ENCODE measurements at regions not wholly inside any gene's neighbourhood (a gene's known extent, or its start where the extent isn't known, plus 50 kb on each side); places are given as distances from the start of the nearest gene placed in this dataset.
A peak's percentile ranks its signal among the peaks of the same experiment; 100 is the strongest.

DNA sequence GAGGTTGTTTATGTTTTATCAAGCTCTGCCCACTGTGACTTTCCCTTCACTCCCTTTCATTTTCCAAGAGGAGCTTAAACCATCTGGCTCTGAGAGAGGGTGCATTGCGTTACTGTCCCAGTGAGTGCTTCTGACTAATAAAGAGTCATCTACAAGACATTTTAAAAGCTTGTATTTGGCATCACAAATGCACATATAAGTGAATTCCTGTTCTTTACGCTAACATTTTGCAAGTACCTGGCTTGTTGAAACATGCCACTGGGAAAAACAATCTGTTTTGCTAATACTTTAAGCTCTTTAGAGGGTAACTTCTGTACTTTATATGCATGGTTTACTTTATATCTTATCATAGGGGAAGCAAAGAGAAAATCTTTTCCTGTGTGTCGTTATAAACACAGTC lies 534.6 kb upstream of the POM121L12 start:
- Histone ChIP-seq H3K4me1 (peaks cover 2% of the 10 kb centered on the region), H3K9me3 (ENCODE audit: low read depth) (no peaks in the 10 kb centered on the region), H3K27ac (no peak overlapping the region), H4K20me1 (ENCODE audit: low read depth) (no peaks in the 10 kb centered on the region), H3K36me3 (no peaks in the 10 kb centered on the region), H3K9ac (no peak overlapping the region), H3K27me3 (no peaks in the 10 kb centered on the region), H3F3A (ENCODE audit: low read depth) (no peaks in the 10 kb centered on the region), H2AFZ (replicated peaks) (peak overlapping the region; percentile 32), H3K4me3 (no peak overlapping the region), H3K79me2 (ENCODE audit: low read depth) (no peaks in the 10 kb centered on the region), H3K4me2 (no peak overlapping the region)
- no peak for TF ChIP-seq EZH2phosphoT487 (IDR thresholded peaks at IDR 0.05)
- no peak for TF ChIP-seq EZH2 (IDR thresholded peaks at IDR 0.05)
- TF ChIP-seq, protein P1, sequence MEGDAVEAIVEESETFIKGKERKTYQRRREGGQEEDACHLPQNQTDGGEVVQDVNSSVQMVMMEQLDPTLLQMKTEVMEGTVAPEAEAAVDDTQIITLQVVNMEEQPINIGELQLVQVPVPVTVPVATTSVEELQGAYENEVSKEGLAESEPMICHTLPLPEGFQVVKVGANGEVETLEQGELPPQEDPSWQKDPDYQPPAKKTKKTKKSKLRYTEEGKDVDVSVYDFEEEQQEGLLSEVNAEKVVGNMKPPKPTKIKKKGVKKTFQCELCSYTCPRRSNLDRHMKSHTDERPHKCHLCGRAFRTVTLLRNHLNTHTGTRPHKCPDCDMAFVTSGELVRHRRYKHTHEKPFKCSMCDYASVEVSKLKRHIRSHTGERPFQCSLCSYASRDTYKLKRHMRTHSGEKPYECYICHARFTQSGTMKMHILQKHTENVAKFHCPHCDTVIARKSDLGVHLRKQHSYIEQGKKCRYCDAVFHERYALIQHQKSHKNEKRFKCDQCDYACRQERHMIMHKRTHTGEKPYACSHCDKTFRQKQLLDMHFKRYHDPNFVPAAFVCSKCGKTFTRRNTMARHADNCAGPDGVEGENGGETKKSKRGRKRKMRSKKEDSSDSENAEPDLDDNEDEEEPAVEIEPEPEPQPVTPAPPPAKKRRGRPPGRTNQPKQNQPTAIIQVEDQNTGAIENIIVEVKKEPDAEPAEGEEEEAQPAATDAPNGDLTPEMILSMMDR (IDR thresholded peaks at IDR 0.05) = no peak
- H3K4me1 Mint-ChIP-seq = no peaks in the 10 kb centered on the region
- no peak for DNase-seq (ENCODE audit: low spot score)
- H3K9me3 Mint-ChIP-seq = no peaks in the 10 kb centered on the region
- no peaks in the 10 kb centered on the region for H3K36me3 Mint-ChIP-seq
- H3K27ac Mint-ChIP-seq = no peak overlapping the region
- H3K27me3 Mint-ChIP-seq (ENCODE audit: insufficient read depth, low read depth) = no peaks in the 10 kb centered on the region
- H3K4me3 Mint-ChIP-seq = no peak overlapping the region

DNA sequence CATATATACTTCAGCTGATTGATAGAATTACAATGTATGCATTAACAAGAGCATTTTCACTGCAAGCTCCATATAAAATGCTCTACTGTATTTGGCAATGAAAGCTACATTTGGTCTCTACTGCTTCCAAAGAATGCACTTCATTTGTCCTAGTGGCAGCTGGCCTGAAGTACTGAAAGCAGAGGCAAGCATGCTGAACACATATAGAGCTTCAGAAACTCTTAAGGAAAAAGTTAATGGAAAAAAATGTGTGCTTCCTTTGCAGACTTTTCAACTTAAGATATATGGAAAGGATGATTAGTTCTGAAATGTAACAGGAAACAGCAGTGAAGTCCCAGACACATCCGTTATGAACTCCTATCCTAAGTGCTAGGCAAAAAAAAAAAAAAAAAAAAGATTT lies 537.1 kb upstream of the POM121L12 start:
- H3K27me3 Mint-ChIP-seq (ENCODE audit: insufficient read depth, low read depth) = no peaks in the 10 kb centered on the region
- no peak overlapping the region for H3K4me2 ChIP-seq
- TF ChIP-seq, protein P1 (IDR thresholded peaks at IDR 0.05) = peak; percentile 16
- TF ChIP-seq EZH2phosphoT487 (IDR thresholded peaks at IDR 0.05) = no peak

DNA sequence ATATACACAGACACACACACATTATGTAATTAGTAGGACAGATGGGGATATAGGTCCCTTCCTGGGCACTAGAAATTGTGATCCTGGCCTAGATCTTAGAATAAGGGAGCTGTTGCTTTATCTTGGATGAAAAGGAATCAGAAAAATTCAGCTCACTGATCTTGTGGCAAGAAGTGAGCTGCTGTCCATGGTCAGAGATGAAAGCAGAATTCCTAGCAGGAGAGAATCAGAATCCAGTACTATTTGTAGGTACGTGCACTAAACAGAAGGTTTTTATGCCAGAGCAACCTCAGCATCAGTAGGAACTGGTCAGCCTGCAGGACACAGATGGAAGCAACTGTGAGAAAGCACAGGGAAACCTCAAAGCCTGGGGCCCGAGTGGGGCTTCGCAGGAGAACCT lies 549.2 kb upstream of the POM121L12 start:
- H2AFZ ChIP-seq (replicated peaks) = no peak overlapping the region

More for the DNA sequence above, 537.1 kb upstream of the POM121L12 start:
- no peaks in the 10 kb centered on the region for H3K9me3 ChIP-seq (ENCODE audit: low read depth)
- H3K79me2 ChIP-seq (ENCODE audit: low read depth) = no peaks in the 10 kb centered on the region
- no peak overlapping the region for H3K9ac ChIP-seq
- H3K4me3 ChIP-seq = no peak overlapping the region
- Mint-ChIP-seq H3K4me1 (no peaks in the 10 kb centered on the region), H3K36me3 (no peaks in the 10 kb centered on the region), H3K4me3 (no peak overlapping the region), H3K27ac (no peak overlapping the region), H3K9me3 (no peaks in the 10 kb centered on the region)
- DNase-seq (ENCODE audit: low spot score) = peak; percentile 13
- no peaks in the 10 kb centered on the region for H3K36me3 ChIP-seq
- peaks cover 2% of the 10 kb centered on the region for H3K4me1 ChIP-seq
- no peaks in the 10 kb centered on the region for H3F3A ChIP-seq (ENCODE audit: low read depth)
- H4K20me1 ChIP-seq (ENCODE audit: low read depth) = no peaks in the 10 kb centered on the region
- no peaks in the 10 kb centered on the region for H3K27me3 ChIP-seq
- H3K27ac ChIP-seq = no peak overlapping the region
- no peak overlapping the region for H2AFZ ChIP-seq (replicated peaks)

More for the DNA sequence above, 549.2 kb upstream of the POM121L12 start:
- Histone ChIP-seq H3K27ac (no peak overlapping the region), H3K36me3 (no peaks in the 10 kb centered on the region), H3K27me3 (no peaks in the 10 kb centered on the region), H3K9me3 (ENCODE audit: low read depth) (no peaks in the 10 kb centered on the region), H3K4me2 (no peak overlapping the region), H4K20me1 (ENCODE audit: low read depth) (no peaks in the 10 kb centered on the region), H3K4me1 (no peaks in the 10 kb centered on the region), H3K4me3 (no peak overlapping the region), H3F3A (ENCODE audit: low read depth) (no peaks in the 10 kb centered on the region), H3K79me2 (ENCODE audit: low read depth) (no peaks in the 10 kb centered on the region), H3K9ac (no peak overlapping the region)
- no peaks in the 10 kb centered on the region for H3K4me1 Mint-ChIP-seq
- no peak for TF ChIP-seq EZH2phosphoT487 (IDR thresholded peaks at IDR 0.05)
- no peak for TF ChIP-seq EZH2 (IDR thresholded peaks at IDR 0.05)
- TF ChIP-seq, protein P1 (IDR thresholded peaks at IDR 0.05) = no peak
- DNase-seq (ENCODE audit: low spot score) = no peak
- H3K36me3 Mint-ChIP-seq = no peaks in the 10 kb centered on the region
- H3K9me3 Mint-ChIP-seq = no peaks in the 10 kb centered on the region
- H3K27me3 Mint-ChIP-seq (ENCODE audit: insufficient read depth, low read depth) = no peaks in the 10 kb centered on the region
- H3K4me3 Mint-ChIP-seq = no peak overlapping the region
- no peak overlapping the region for H3K27ac Mint-ChIP-seq

All from neural progenitor cell (in vitro differentiated cells).